ENCODE measurements at regions not wholly inside any gene's neighbourhood (a gene's known extent, or its start where the extent isn't known, plus 50 kb on each side); places are given as distances from the start of the nearest gene placed in this dataset.
"Not testable (repeated sequence)": the region's sequence is repeated elsewhere in the genome, so short reads cannot be mapped to it uniquely, and the experiment has no call there.

DNA sequence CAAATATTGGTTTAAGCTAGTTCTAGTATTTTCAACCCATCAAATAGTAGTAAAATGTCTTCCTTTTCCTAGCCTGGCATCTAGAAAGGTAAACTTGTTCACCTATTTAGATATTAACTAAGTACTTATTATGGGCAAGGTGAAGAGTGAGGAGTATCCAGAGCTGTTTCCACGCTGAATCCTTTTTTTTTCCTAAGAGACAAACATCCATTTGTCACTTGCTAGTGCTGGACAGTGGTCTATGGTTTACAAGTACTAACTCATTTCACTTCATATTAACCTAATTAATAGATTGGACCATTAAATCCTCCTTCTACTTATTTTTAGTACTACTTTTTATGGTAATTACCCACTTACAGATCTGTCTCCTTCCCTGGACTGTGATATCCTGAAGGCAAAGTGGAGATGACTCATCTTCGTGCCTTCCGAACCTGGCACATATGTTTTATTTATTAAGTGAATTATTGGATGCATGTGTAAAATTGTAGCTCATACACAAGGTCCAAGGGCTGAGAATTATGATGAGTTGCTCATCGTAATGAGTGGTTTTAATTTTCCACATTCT is 159.6 kb upstream of the IGFBP3 start:
- in situ Hi-C loops (cut with MboI; ENCODE audit: low sequenced_read_pairs), result no loop called here

DNA sequence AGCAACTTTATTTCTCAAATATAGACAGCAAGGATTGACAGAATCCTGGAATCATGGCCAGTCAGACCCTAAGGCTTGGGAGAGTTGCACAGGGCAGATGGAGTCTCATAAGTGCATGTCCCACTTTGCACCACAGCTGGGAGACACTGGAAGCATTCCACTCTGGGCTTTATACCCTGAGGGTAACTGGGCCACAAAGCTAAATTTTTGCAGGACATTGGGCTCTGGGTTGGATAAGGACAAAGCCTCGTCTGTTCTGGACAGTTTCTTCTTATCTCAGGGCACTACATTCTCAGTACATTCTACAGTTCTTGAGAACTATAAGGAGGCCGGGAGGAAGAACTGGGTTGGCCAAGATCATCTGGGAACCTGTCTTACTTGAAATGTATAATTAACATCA is 158.3 kb upstream of the IGFBP3 start:
- in situ Hi-C loops (cut with MboI; ENCODE audit: low sequenced_read_pairs), result no loop called here

DNA sequence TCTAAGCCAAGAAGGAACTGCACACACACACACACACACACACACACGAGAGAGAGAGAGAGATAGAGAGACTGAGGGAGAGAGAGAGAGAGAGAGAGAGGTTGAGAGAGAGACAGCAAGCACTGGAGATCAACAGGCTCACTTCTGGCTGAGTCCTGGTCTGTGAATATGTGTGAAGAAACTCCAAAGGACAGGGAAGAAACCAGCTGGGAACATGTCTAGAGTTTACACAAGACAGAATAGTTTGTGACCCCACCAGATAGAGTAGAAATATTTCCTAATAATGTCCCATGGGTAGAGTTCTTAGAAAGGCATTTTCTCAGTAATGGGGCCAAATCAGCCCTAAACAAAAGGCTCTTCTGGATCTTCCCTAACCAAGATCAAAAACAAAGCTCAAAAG is 155.5 kb upstream of the IGFBP3 start:
- in situ Hi-C loops (cut with MboI; ENCODE audit: low sequenced_read_pairs), result no loop called here

DNA sequence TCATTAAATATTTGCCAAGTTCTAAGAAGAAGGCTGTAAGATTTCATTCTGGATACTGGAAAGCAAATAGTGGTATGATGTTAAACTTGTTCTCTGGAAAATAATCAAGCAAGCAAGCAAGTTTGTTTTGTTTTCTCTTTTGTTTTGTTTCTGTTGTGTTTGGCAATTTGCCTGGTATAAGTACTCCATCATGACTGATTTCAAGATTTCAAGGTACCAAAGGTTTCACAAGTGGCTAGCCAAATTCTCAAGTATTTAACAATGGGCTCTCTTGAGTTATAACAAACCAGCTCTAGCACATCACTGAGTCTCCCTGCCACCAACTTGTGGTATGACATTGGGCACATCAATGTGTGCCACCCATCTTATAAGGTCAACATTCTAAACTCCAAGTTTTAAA is 151.7 kb upstream of the IGFBP3 start:
- in situ Hi-C loops (cut with MboI; ENCODE audit: low sequenced_read_pairs), result no loop called here

DNA sequence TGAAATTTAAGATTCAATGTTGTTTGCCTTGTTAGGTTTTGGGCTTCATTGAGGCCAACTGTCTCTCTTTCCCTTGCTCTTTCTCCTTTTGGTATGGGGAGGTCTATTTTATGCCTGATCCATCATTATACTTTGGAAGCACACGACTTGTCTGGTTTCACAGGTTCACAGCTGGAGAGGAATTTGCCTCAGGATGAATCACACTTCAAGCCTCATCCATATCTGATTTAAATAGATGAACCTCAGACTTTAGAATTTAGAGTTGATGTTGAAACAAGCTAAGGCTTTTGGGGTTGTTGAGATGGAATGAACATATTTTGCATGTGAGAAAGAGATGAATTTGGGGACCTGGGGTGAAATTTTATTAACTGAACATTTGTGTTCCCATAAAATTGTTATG is 150.5 kb upstream of the IGFBP3 start:
- in situ Hi-C loops (cut with MboI; ENCODE audit: low sequenced_read_pairs), result no loop called here

DNA sequence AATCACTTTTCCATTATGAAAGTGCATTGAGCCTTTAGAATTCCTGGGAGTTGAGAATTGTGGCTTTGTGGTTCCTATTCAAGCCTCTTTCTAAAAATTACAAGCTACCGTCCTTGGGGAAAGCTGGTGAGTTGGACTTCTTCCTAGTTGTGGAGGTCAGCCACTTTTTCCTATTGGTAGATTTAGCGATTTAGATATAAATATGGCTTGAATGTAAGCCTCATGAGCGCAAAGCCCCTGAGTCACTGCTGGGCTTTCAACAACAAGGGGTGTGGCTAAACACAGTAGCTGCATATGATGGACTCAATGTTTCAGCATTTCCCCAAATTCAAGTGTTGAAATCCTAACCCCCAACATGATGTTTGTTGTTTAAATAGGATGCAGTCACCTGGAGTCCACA is 150.0 kb upstream of the IGFBP3 start:
- in situ Hi-C loops (cut with MboI; ENCODE audit: low sequenced_read_pairs), result no loop called here

DNA sequence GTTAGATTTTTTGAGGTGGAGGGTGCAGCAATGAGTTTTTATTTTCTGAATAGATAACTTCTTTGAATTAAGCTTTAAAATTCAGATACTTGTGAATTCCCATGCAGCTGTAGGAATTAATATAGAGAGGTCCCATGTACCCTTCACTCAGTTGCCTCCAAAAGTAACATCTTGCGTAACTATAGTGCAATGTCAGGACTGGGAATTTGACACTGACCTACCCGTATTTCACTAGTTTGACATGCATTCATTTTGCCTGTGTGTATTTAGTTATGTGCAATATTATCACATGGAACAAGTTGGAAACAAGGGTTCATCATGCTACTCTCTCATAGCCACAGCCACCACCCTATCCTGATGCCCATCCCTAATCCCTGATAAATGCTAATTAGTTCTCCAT is 147.1 kb upstream of the IGFBP3 start:
- in situ Hi-C loops (cut with MboI; ENCODE audit: low sequenced_read_pairs), result no loop called here

DNA sequence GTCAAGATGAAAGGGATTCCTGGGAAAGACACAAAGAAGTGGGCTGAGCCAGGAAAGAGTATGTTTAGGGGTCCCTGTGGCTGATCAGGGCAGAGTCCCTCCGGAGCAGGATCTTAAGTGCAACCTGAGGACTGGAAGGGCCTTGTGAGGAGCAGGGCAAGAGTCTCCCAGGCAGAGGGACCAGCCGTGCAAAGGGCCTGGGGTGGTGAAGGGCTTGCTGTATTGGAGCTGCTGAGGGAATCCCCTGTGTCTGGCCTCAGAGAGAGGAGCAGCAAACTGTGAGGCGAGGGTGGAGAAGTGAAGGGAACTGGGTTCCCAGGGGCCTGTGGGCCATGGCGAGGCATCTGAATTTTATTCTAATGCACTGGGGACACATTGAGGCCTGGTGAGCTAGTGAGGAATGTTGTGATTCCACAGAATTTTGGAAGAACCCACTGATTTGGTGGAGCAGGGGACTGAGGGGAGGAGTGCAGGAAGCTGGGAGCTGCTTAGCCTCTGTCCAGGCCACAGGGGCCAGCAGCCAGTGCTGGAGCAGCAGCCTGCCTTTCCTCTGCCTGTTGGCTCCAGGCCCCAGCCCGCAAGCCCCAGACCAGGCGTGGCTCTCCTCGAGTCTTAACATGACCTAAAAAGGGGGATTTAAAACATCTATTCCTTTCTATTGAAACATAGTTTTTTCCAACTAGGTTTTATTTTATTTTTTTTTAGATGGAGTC is 138.4 kb upstream of the IGFBP3 start:
- in situ Hi-C loops (cut with MboI; ENCODE audit: low sequenced_read_pairs), result no loop called here

DNA sequence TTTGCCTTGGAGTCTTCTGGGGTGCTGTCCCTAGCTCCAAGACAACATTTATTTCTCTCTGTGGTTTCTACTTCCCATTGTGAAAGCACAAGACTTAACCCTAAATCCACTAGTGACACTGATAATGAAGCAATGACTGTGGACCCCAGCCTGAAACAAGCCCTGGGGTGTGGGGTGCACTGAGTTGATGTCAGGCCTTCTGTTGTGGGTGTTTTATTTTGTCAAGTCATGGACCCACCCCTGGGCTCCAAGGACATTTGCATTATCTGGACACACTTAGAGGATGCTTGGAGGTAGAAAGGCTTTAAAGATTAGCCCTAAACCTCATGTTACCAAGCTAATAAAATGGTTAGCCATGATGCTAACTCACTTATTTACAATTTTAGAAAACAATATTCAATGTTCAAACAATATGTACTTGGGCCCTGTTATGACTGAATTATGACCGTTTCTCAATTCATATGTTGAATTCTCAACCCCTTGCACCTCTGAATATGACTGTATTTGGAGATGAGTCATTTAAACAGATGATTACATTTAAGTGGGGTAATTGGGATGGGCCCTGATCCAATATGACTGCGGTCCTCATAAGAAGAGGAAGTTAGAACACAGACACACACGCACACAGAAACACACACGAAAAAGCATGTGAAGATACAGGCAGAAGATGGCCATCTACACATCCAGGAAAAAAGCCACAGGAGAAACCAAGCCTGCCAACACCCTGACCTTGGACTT is 137.2 kb upstream of the IGFBP3 start:
- in situ Hi-C loops (cut with MboI; ENCODE audit: low sequenced_read_pairs), result no loop called here

DNA sequence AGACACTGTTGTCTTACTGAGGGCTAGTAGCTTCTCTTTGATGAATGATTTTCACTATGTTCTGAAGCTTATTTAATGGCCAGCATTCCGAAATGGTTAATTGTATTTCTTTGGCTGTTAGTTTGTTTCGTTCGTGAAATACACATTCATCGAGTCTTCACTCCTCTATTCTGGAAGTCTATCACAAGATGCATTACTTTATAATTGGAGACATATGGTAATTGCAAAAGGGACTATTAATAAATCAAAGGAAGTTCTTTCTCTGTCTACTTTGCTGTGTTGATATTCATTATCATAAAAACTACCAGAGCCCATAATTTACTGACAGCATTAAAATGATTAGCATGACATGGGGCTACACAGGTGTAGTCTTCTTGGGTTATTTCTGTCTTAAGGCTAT is 133.8 kb upstream of the IGFBP3 start:
- in situ Hi-C loops (cut with MboI; ENCODE audit: low sequenced_read_pairs), result no loop called here

DNA sequence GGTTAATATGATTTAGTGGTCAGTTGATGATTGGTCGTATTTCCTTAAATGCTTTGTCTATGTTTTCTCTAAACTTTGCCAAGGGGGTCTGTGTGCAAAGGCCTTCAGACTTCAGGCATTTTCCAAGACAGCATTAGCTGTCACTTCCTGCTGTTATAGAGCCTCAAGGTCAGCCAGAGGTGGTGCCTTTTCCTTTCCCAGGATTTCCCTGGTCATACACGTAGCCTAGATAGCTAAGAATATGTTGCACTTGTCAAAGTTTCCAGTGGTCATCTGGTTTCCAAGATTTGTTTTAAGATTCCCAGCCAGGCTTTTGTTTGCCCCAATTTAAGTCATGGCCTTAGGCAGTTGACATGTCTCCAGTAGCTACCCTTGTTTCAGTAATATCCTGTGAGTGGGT is 133.2 kb upstream of the IGFBP3 start:
- in situ Hi-C loops (cut with MboI; ENCODE audit: low sequenced_read_pairs), result no loop called here

DNA sequence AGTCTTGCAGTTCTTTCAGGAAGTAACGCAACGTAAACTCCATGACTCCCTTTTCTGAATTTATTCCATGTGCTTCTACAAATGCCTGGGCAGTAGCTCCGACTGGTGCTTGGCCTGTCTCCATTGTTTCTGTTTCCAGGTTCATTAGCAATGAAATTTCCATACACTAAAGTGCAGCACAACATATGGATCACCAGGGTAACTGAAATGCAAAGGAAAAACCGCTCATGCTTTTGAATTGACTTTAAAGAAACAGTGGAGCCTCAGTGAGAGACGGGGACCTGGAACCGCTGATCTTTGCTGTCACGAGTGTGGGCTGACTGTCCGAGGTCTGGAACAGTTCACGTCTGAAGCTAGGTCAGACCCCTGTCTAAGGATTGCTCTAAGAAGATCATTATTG is 126.5 kb upstream of the IGFBP3 start:
- in situ Hi-C loops (cut with MboI; ENCODE audit: low sequenced_read_pairs), result no loop called here

DNA sequence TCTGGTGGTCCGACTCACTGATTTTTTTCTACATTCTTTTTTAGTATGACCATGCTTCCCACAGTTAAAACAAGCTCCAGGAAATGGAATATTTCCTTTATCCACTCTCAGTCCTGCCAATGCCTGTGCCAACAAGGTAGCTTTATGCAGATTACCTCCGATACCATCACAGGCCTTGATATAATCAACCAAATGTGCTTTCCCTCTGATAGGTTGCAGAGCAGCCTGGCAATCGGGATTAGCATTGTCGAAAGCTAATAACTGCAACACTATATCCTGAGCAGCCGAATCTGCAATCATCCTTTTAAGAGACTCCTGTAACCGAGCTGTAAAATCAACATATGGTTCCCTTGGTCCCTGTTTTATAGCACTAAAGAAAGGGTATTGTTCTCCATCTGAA is 122.3 kb upstream of the IGFBP3 start:
- in situ Hi-C loops (cut with MboI; ENCODE audit: low sequenced_read_pairs), result not testable (repeated sequence)

DNA sequence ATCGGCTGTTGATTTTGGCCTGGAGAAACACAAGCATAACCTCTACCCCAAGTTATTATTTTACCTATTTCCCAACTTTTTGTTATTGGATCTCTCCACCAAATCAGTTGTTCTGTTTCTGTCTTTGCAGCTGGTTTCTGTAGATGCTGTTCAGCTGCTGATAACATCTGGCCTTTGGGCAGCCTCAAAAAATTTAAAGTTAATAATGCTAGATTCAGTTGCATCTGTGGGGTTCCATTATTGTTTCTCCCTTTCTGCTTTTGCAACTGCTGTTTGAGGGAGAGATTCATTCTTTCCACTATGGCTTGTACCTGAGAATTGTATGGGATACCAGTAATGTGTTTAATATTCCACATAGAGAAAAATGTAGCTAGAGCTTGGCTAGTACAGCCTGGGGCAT is 118.7 kb upstream of the IGFBP3 start:
- in situ Hi-C loops (cut with MboI; ENCODE audit: low sequenced_read_pairs), result not testable (repeated sequence)

DNA sequence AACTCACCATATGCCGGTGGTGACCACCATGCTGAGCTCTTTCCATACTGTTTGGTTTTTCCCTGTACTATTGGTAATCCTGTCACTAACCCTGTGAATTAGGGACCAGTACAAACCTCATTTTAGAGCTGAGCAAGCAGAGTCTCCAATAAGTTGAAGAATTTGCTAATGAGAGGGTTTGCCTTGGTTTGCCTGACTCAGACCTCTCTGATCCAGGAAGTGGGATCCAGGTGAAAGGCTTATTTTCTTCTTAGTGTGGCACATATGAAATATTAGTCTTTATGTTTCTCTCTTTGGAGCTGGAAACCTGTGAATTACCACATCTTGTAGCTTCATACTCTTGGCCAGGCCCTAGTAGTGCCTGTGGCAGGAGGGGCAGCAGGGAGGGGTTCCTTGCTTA is 114.1 kb upstream of the IGFBP3 start:
- in situ Hi-C loops (cut with MboI; ENCODE audit: low sequenced_read_pairs), result no loop called here

DNA sequence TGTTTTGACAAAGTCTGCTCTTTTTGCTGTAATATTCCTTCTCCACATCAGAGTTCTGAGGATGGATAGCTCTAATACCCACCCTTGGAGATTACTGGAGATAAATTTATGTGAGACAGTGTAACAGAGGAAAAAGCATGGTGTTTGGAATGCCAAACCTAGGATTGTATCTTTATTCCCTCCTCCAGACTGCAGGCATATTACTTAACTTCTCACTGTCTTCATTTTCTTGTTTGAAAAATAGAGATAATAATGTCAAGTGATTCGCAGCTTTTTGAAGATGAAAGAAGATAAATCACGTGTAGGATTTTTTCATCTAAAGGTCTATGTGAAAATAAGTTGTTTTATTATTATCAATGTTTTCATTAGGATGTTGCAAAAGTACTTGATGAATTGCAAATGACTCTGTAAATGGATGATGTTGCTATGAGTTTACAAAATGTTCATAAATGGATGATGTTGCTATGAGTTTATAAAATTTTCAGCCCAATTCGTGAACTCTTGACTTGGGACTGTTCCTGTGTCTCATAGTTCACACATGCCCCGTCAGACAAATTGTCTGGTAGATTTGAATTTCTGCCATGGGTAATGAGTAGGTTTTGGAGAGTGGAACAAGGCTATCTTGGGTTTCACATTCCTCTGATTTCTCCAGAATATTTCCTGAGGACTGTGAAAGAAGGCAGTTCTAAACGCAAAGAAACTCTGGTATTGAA is 113.1 kb upstream of the IGFBP3 start:
- in situ Hi-C loops (cut with MboI; ENCODE audit: low sequenced_read_pairs), result no loop called here

DNA sequence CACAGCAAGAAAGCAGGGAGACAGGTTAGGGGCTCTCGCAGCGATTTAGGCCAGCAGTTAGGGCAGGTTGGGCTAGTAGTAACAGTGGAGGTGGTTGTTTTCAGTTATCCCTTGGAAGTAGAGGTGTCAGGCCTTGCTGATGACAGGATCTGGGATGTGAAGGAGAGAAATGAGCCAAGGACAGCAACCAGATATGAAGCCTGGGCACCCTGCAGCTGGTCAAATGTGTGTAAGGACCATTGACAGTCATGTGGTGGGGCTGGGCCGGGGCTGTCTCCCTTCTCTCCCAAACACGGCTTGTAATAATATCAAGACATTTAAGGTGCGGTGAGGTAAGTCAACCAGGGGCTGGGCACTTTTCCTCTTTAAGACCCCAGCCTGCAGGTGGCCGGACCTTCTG is 112.5 kb upstream of the IGFBP3 start:
- in situ Hi-C loops (cut with MboI; ENCODE audit: low sequenced_read_pairs), result no loop called here

DNA sequence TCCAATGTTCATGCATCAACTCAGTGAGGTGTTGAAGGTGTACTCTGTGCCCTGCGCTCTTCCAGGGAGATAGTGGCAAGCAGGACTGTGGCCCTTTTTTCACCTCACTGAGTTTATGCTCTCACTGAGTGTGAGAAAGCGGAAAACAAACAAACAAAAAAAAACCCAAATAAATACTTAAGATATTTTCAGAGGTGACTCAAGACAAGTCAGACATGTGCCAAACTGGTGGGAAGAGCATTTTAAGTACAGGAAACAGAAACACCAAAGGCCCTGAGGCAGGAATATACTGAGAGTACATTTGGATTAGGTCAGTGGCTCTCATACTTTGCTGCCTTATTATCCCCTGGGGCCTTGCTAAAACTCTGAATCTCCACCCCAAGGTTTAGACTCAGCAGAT is 111.9 kb upstream of the IGFBP3 start:
- in situ Hi-C loops (cut with MboI; ENCODE audit: low sequenced_read_pairs), result no loop called here

DNA sequence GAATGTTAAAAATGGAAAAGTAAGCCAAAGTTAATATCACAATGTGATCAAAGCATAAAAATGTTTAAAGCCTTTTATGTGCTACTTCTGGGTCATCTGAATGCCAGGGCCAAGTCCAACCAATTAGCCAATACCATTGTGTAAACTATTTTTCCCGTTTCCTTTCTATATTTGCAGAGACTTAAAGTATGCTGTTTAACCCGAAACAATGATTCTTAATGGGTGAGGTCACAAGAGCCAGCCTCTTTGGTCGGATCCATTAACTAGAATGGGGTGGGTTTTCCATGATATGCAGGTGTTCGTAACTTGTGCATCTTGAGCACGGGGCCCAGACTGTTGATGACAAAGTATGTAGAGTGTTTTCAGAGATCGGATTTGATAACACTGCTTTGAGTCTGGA is 111.3 kb upstream of the IGFBP3 start:
- in situ Hi-C loops (cut with MboI; ENCODE audit: low sequenced_read_pairs), result no loop called here

DNA sequence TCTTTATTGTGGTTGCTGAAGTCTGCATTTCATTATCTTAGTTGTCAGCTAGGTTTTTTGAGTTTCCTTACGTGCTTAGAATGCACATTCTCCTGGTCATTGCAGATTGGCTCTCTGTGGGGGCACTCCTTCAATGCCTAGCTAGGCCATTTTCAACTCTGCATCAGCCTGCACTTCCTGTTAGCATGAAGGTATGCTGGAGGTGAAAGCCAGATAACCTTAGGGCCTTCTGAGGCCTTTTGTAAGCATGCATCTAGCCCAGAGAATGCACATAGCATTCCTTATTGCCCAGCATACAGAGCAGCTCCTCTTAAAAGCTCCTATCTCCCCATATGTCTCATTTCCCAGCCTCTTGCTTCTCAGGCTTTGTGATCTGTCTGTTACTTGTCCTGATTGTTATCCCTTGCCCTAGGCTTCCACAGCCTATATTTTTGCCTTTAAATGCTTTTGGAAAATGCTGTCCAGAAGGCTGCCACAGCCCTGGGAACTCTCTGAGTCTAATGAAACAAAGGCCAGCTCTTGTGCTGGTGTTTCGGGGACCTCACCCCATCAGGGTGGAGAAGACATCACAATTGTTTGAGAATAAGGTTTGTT is 108.1 kb upstream of the IGFBP3 start:
- in situ Hi-C loops (cut with MboI; ENCODE audit: low sequenced_read_pairs), result no loop called here

DNA sequence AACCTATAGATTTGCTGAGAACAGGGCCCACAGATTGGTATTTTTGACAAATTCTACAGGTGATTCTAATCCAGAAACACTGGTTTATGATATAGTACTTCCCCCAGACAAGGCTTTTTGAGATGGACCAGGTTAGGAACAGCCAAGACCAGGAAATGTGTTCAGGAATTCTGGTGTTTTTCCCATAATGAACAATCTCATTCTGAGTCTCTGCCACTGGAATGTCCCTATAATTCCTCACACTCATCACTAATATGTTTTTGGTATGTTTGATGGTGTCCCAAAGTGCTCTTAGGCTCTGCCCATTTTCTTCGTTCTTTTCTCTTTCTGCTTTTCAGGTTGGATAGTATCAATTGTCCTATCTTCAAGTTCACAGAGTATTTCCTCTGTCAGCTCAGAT is 107.2 kb upstream of the IGFBP3 start:
- in situ Hi-C loops (cut with MboI; ENCODE audit: low sequenced_read_pairs), result no loop called here

Data from HL-60/S4 treated with retinoic acid at 250 ng/mL for 4 days and 3 days (cell line).